ENCODE measurements at regions not wholly inside any gene's neighbourhood (a gene's known extent, or its start where the extent isn't known, plus 50 kb on each side); places are given as distances from the start of the nearest gene placed in this dataset.

GRCh38 chr3:14323401-14324223 lies 78.8 kb upstream of the SLC6A6 start:
- CTCF ChIA-PET: no interaction called here
- POLR2A ChIA-PET (ENCODE audit: low non-redundant PET): no interaction called here
- Histone ChIP-seq H3K9me3 (ENCODE audit: low read depth, low read length, poor library complexity, severe bottlenecking) (no peaks in the 10 kb centered on the region), H3K27me3 (replicated peaks; ENCODE audit: insufficient read depth, low read depth, low read length, poor library complexity) (peaks cover 6% of the 10 kb centered on the region), H3K4me1 (ENCODE audit: insufficient read depth, low read length, poor library complexity, severe bottlenecking) (no peaks in the 10 kb centered on the region), H3K4me3 (ENCODE audit: low read depth, low read length, poor library complexity, severe bottlenecking) (no peak overlapping the region), H3K27ac (ENCODE audit: low read depth, low read length, poor library complexity, severe bottlenecking) (no peak overlapping the region), H3K36me3 (ENCODE audit: insufficient read depth, low read length, poor library complexity, severe bottlenecking) (no peaks in the 10 kb centered on the region)
- intact Hi-C loops (cut with micrococcal nuclease; ENCODE audit: unreplicated experiment): no loop called here
- no peak for DNase-seq (ENCODE audit: low spot score)
- TF ChIP-seq EZH2 (IDR thresholded peaks at IDR 0.05; ENCODE audit: borderline replicate concordance, low read depth, low read length, poor library complexity, severe bottlenecking): no peak
- TF ChIP-seq, protein P1, sequence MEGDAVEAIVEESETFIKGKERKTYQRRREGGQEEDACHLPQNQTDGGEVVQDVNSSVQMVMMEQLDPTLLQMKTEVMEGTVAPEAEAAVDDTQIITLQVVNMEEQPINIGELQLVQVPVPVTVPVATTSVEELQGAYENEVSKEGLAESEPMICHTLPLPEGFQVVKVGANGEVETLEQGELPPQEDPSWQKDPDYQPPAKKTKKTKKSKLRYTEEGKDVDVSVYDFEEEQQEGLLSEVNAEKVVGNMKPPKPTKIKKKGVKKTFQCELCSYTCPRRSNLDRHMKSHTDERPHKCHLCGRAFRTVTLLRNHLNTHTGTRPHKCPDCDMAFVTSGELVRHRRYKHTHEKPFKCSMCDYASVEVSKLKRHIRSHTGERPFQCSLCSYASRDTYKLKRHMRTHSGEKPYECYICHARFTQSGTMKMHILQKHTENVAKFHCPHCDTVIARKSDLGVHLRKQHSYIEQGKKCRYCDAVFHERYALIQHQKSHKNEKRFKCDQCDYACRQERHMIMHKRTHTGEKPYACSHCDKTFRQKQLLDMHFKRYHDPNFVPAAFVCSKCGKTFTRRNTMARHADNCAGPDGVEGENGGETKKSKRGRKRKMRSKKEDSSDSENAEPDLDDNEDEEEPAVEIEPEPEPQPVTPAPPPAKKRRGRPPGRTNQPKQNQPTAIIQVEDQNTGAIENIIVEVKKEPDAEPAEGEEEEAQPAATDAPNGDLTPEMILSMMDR (conservative IDR thresholded peaks at IDR 0.05; ENCODE audit: low read depth, low read length): no peak
- no TSS peak for BruUV-seq (replicated peaks)

DNA sequence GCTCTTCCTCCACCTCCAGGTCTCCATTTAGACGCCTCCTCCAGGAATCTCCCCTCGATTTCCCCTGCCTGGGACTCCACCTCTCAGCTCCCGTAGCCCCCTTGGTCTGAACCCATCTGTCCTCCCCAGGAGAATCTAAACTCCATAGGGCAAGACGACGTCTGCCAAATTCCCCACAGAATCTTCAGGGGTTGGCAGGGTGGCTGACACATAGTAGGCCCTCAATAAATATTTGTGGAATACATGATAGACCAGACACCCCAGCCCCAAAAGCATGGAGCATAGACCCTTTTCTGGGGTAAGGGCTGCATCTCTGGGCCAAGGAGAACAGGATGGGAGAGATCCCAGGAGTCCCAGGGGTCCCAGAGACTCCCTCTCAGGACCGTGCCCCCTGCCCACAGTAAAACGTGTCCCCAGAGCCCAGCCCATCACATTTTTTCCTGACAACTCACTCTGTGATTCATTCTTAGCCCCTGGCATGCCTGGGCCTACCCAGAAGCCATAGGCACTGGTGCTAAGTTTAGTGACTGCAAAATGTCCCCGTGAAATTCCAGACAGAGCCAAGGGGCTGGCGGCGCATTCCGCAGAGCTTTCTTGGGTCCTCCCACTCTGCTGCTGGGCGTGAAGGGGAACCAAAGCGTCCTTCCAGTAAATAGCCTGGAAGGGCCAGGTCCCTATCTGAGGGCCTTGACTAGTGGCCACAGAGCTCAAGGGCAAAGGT lies 78.0 kb upstream of the SLC6A6 start:
- intact Hi-C loops (cut with micrococcal nuclease; ENCODE audit: unreplicated experiment): no loop called here
- no peaks in the 10 kb centered on the region for H3K9me3 ChIP-seq (ENCODE audit: low read depth, low read length, poor library complexity, severe bottlenecking)
- CTCF ChIA-PET: no interaction called here
- H3K27me3 ChIP-seq (replicated peaks; ENCODE audit: insufficient read depth, low read depth, low read length, poor library complexity): no peaks in the 10 kb centered on the region
- no TSS peak for BruUV-seq (replicated peaks)
- no peaks in the 10 kb centered on the region for H3K4me1 ChIP-seq (ENCODE audit: insufficient read depth, low read length, poor library complexity, severe bottlenecking)
- H3K36me3 ChIP-seq (ENCODE audit: insufficient read depth, low read length, poor library complexity, severe bottlenecking): no peaks in the 10 kb centered on the region
- TF ChIP-seq EZH2 (IDR thresholded peaks at IDR 0.05; ENCODE audit: borderline replicate concordance, low read depth, low read length, poor library complexity, severe bottlenecking): no peak
- TF ChIP-seq, protein P1 (conservative IDR thresholded peaks at IDR 0.05; ENCODE audit: low read depth, low read length): no peak
- no peak for DNase-seq (ENCODE audit: low spot score)
- H3K4me3 ChIP-seq (ENCODE audit: low read depth, low read length, poor library complexity, severe bottlenecking): no peak overlapping the region
- no peak overlapping the region for H3K27ac ChIP-seq (ENCODE audit: low read depth, low read length, poor library complexity, severe bottlenecking)
- POLR2A ChIA-PET (ENCODE audit: low non-redundant PET): no interaction called here

DNA sequence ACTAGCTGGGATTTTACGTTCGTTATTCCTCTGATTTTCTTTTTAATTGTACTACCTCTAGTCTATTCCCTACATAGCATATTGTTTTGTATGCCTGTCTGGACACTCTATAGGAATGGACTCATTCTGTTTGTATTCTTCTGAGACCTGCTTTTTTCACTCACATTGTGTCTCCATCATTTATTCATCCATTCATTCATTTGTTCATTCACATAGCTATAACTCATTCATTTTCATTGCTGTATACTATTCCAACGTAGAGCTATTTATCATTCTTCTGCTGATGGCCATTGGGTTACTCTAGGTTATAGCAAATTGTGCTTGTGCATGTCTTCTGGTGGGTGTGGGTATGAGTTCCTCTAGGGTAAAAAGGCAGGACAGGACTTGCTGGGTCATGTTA lies 74.0 kb upstream of the SLC6A6 start:
- H3K4me3 ChIP-seq (ENCODE audit: low read depth, low read length, poor library complexity, severe bottlenecking): no peak overlapping the region
- TF ChIP-seq, protein P1 (conservative IDR thresholded peaks at IDR 0.05; ENCODE audit: low read depth, low read length): no peak
- no peak for TF ChIP-seq EZH2 (IDR thresholded peaks at IDR 0.05; ENCODE audit: borderline replicate concordance, low read depth, low read length, poor library complexity, severe bottlenecking)
- no peak for DNase-seq (ENCODE audit: low spot score)
- CTCF ChIA-PET: no interaction called here
- no peak overlapping the region for H3K27ac ChIP-seq (ENCODE audit: low read depth, low read length, poor library complexity, severe bottlenecking)
- no peaks in the 10 kb centered on the region for H3K36me3 ChIP-seq (ENCODE audit: insufficient read depth, low read length, poor library complexity, severe bottlenecking)
- intact Hi-C loops (cut with micrococcal nuclease; ENCODE audit: unreplicated experiment): no loop called here
- H3K4me1 ChIP-seq (ENCODE audit: insufficient read depth, low read length, poor library complexity, severe bottlenecking): no peaks in the 10 kb centered on the region
- no peaks in the 10 kb centered on the region for H3K27me3 ChIP-seq (replicated peaks; ENCODE audit: insufficient read depth, low read depth, low read length, poor library complexity)
- H3K9me3 ChIP-seq (ENCODE audit: low read depth, low read length, poor library complexity, severe bottlenecking): no peaks in the 10 kb centered on the region
- POLR2A ChIA-PET (ENCODE audit: low non-redundant PET): no interaction called here
- BruUV-seq (replicated peaks): no TSS peak

Measured in A673 (cell line).